ENCODE measurements at regions not wholly inside any gene's neighbourhood (a gene's known extent, or its start where the extent isn't known, plus 50 kb on each side); places are given as distances from the start of the nearest gene placed in this dataset.

- DNase-seq (ENCODE audit: insufficient read length, low spot score) = no peak
- TF ChIP-seq CTCF (IDR thresholded peaks at IDR 0.05; ENCODE audit: insufficient read depth, missing control alignments) = no peak
- no peak for FAIRE-seq
Measured at GRCh38 chr13:40273253-40274025, 393.0 kb downstream of the FOXO1 start.

GRCh38 chr13:40274103-40274502 lies 392.3 kb downstream of the FOXO1 start:
- DNase-seq (ENCODE audit: insufficient read length, low spot score) (no peak), FAIRE-seq (no peak)
- no peak for TF ChIP-seq CTCF (IDR thresholded peaks at IDR 0.05; ENCODE audit: insufficient read depth, missing control alignments)

GRCh38 chr13:40275155-40275554 lies 391.3 kb downstream of the FOXO1 start:
- DNase-seq (ENCODE audit: insufficient read length, low spot score) = no peak
- no peak for FAIRE-seq
- no peak for TF ChIP-seq CTCF (IDR thresholded peaks at IDR 0.05; ENCODE audit: insufficient read depth, missing control alignments)

- FAIRE-seq (no peak), DNase-seq (ENCODE audit: insufficient read length, low spot score) (no peak)
- TF ChIP-seq CTCF (IDR thresholded peaks at IDR 0.05; ENCODE audit: insufficient read depth, missing control alignments) = no peak
Measured at GRCh38 chr13:40275636-40276035, 390.8 kb downstream of the FOXO1 start.

- DNase-seq (ENCODE audit: insufficient read length, low spot score) = no peak
- no peak for TF ChIP-seq CTCF (IDR thresholded peaks at IDR 0.05; ENCODE audit: insufficient read depth, missing control alignments)
- FAIRE-seq = no peak
Measured at GRCh38 chr13:40283666-40284065, 382.8 kb downstream of the FOXO1 start.

- no peak for FAIRE-seq
- DNase-seq (ENCODE audit: insufficient read length, low spot score) = no peak
- TF ChIP-seq CTCF (IDR thresholded peaks at IDR 0.05; ENCODE audit: insufficient read depth, missing control alignments) = no peak
Measured at GRCh38 chr13:40285634-40286033, 380.8 kb downstream of the FOXO1 start.

GRCh38 chr13:40287428-40287827 lies 379.0 kb downstream of the FOXO1 start:
- TF ChIP-seq CTCF (IDR thresholded peaks at IDR 0.05; ENCODE audit: insufficient read depth, missing control alignments) = no peak
- FAIRE-seq (no peak), DNase-seq (ENCODE audit: insufficient read length, low spot score) (no peak)

All from D721Med (cell line).